Neural cell (in vitro differentiated cells): ENCODE measurements at regions not wholly inside any gene's neighbourhood (a gene's known extent, or its start where the extent isn't known, plus 50 kb on each side); places are given as distances from the start of the nearest gene placed in this dataset.

ENCODE experiments used
- MXI1 ChIP-seq: fragments of 450-650 bp; conservative IDR thresholded peaks from 2 replicates; pipeline ENCODE4 v1.6.1; 2014; ENCODE audit warnings: antibody characterized with exemption, mild to moderate bottlenecking; ENCODE audit not compliant: poor library complexity, severe bottlenecking
- POLR2AphosphoS5 ChIP-seq: IDR thresholded peaks from 2 replicates; pipeline ENCODE4 v1.6.1; 2012
- TF ChIP-seq, protein P1 (sequence below): fragments of 450-650 bp; IDR thresholded peaks from 2 replicates; pipeline ENCODE4 v1.5.1; 2014; ENCODE audit warnings: antibody characterized with exemption, mild to moderate bottlenecking, moderate library complexity; ENCODE audit not compliant: poor library complexity, severe bottlenecking

DNA sequence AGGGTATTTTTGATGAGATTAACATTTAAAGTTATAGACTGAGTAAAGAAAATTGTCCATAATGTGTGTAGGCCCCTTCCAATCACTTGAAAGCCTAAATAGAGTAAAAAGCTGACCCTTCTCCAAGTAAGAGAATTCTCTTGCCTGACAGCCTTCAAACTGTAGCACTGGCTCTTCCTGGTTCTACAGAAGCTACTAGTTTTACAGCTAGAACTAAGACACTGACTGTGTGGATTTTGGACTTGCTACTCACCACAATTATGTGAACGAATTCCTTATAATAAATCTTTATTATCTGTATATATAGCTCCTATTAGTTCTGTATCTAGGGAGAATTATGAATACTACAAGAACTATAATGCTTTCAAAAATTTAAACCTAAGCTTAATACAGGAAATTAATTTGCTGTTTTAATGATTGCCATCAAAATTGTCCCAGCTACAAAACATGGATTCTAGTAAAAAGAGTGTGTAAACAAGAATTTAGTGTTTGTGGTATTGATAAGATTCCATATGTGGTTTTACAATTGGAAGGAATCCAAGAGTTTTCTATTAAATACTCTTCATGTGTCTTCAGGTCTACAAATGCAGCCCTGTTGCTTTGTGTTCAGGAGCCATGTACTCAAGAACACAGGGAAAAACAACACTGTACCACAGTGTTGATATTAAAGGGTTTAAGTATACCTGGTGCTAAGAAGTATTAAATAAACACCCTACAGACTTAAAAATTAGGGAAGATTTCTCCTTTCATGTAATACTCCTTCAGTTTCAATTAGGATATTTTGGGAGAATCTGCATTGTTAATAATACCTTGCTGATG, 366.5 kb downstream of the CXXC4 start:
- TF ChIP-seq, protein P1, sequence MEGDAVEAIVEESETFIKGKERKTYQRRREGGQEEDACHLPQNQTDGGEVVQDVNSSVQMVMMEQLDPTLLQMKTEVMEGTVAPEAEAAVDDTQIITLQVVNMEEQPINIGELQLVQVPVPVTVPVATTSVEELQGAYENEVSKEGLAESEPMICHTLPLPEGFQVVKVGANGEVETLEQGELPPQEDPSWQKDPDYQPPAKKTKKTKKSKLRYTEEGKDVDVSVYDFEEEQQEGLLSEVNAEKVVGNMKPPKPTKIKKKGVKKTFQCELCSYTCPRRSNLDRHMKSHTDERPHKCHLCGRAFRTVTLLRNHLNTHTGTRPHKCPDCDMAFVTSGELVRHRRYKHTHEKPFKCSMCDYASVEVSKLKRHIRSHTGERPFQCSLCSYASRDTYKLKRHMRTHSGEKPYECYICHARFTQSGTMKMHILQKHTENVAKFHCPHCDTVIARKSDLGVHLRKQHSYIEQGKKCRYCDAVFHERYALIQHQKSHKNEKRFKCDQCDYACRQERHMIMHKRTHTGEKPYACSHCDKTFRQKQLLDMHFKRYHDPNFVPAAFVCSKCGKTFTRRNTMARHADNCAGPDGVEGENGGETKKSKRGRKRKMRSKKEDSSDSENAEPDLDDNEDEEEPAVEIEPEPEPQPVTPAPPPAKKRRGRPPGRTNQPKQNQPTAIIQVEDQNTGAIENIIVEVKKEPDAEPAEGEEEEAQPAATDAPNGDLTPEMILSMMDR = no peak
- TF ChIP-seq MXI1 (no peak), POLR2AphosphoS5 (no peak)
